Mesendoderm (in vitro differentiated cells): ENCODE measurements at regions not wholly inside any gene's neighbourhood (a gene's known extent, or its start where the extent isn't known, plus 50 kb on each side); places are given as distances from the start of the nearest gene placed in this dataset.
"Not testable (repeated sequence)": the region's sequence is repeated elsewhere in the genome, so short reads cannot be mapped to it uniquely, and the experiment has no call there.

ENCODE experiments used
- DNase-seq: peaks from one replicate; pipeline ENCODE4 v3.0.0; 2013
- H2AK5ac ChIP-seq: 2 replicates; pipeline ENCODE4 v1.6.1; 2013; ENCODE audit warnings: low read length, inconsistent platforms
- H2BK120ac ChIP-seq: 2 replicates; pipeline ENCODE4 v1.6.1; 2013; ENCODE audit warnings: low read depth, mild to moderate bottlenecking, low read length, moderate library complexity, mixed read lengths
- H2BK15ac ChIP-seq: replicated peaks from 2 replicates; pipeline ENCODE4 v1.6.1; 2013; ENCODE audit warnings: low read depth, mild to moderate bottlenecking, moderate library complexity
- H2BK5ac ChIP-seq: 2 replicates; pipeline ENCODE4 v1.6.1; 2013; ENCODE audit warnings: low read length, inconsistent platforms
- H3K18ac ChIP-seq: 2 replicates; pipeline ENCODE4 v1.6.1; 2013; ENCODE audit warnings: mild to moderate bottlenecking, low read length, mixed read lengths
- H3K23ac ChIP-seq: one replicate; pipeline ENCODE4 v1.6.1; 2013; ENCODE audit warnings: low read length
- H3K27ac ChIP-seq: 2 replicates; pipeline ENCODE4 v1.5.1; 2013; ENCODE audit warnings: low read depth, mild to moderate bottlenecking, inconsistent platforms, low read length, moderate library complexity
- H3K27me3 ChIP-seq: 2 replicates; pipeline ENCODE4 v1.6.1; 2013; ENCODE audit warnings: low read length, control low read depth, mild to moderate bottlenecking, inconsistent platforms; ENCODE audit not compliant: insufficient read depth, poor library complexity
- H3K36me3 ChIP-seq: 2 replicates; pipeline ENCODE4 v1.6.1; 2013; ENCODE audit warnings: low read length, inconsistent platforms; ENCODE audit not compliant: control insufficient read depth, insufficient read depth
- H3K4ac ChIP-seq: one replicate; pipeline ENCODE4 v1.6.1; 2013; ENCODE audit warnings: low read depth, mild to moderate bottlenecking, low read length, moderate library complexity
- H3K4me1 ChIP-seq: 2 replicates; pipeline ENCODE4 v1.6.1; 2013; ENCODE audit warnings: low read depth, low read length, inconsistent platforms; ENCODE audit not compliant: control insufficient read depth
- H3K4me2 ChIP-seq: 2 replicates; pipeline ENCODE4 v1.6.1; 2013; ENCODE audit warnings: low read length
- H3K4me3 ChIP-seq: 2 replicates; pipeline ENCODE4 v1.5.1; 2013; ENCODE audit warnings: mild to moderate bottlenecking, low read length
- H3K56ac ChIP-seq: one replicate; pipeline ENCODE4 v1.6.1; 2013; ENCODE audit warnings: low read length
- H3K79me1 ChIP-seq: 2 replicates; pipeline ENCODE4 v1.6.1; 2013; ENCODE audit warnings: low read length, inconsistent platforms
- H3K79me2 ChIP-seq: 2 replicates; pipeline ENCODE4 v1.6.1; 2013; ENCODE audit warnings: mild to moderate bottlenecking, low read length; ENCODE audit not compliant: control insufficient read depth, insufficient read depth
- H3K9ac ChIP-seq: 2 replicates; pipeline ENCODE4 v1.6.1; 2013; ENCODE audit warnings: low read length, inconsistent platforms
- H4K5ac ChIP-seq: one replicate; pipeline ENCODE4 v1.6.1; 2013; ENCODE audit warnings: low read length
- H4K8ac ChIP-seq: one replicate; pipeline ENCODE4 v1.6.1; 2013; ENCODE audit warnings: low read depth, mild to moderate bottlenecking, control low read depth, low read length, moderate library complexity
- WGBS: extraction: QIAGEN DNeasy Blood & Tissue Kit; methylation state at CpG from one replicate; pipeline ENCODE4 v1.1.7; 2013; ENCODE audit warnings: low lambda C conversion rate, missing lambda C conversion rate; ENCODE audit not compliant: insufficient coverage; ENCODE audit errors: extremely low coverage; 5-methylcytosine and 5-hydroxymethylcytosine counted together

GRCh38 chr15:84391191-84391590, 155.6 kb downstream of the GOLGA6L4 start:
- Histone ChIP-seq H4K5ac (no peak overlapping the region), H2BK15ac (no peak overlapping the region), H3K27me3 (no peaks in the 10 kb centered on the region), H2BK120ac (no peak overlapping the region), H3K23ac (no peak overlapping the region), H3K4me1 (no peaks in the 10 kb centered on the region), H3K36me3 (no peaks in the 10 kb centered on the region), H2AK5ac (no peak overlapping the region), H2BK5ac (no peak overlapping the region), H3K9ac (no peak overlapping the region), H4K8ac (no peak overlapping the region), H3K79me1 (no peaks in the 10 kb centered on the region), H3K79me2 (no peaks in the 10 kb centered on the region), H3K18ac (no peak overlapping the region), H3K27ac (no peak overlapping the region), H3K4ac (no peak overlapping the region), H3K56ac (no peak overlapping the region), H3K4me2 (no peak overlapping the region), H3K4me3 (no peak overlapping the region)
- no peak for DNase-seq
- no CpG with 5 or more reads among the region's 3 CpGs for WGBS

DNA sequence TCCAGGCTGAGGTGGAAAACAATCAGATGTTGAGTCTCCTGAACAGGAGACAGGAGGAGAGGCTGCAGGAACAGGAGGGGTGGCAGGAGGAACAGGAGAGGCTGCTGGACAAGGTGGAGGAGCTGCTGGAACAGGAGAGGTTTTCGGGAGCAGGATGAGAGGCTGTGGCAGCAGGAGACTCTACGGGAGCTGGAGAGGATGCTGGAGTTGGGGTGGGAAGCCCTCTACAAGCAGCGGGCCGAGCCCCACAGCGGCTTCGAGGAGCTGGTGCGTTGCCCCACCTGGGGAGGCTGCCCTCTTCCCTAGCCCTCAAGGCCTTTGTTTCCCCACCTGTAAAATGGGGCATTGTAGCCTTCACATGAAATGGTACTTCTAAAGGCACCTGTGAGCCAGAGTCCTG, 156.4 kb downstream of the GOLGA6L4 start:
- H3K79me1 ChIP-seq, H2BK120ac ChIP-seq, H3K18ac ChIP-seq, H3K9ac ChIP-seq, H2BK15ac ChIP-seq, H4K5ac ChIP-seq, H3K27me3 ChIP-seq, H3K27ac ChIP-seq, H2AK5ac ChIP-seq, H3K79me2 ChIP-seq, H3K56ac ChIP-seq, H3K23ac ChIP-seq, DNase-seq, H3K36me3 ChIP-seq, H3K4ac ChIP-seq, H2BK5ac ChIP-seq, H3K4me1 ChIP-seq, H3K4me3 ChIP-seq, H3K4me2 ChIP-seq, H4K8ac ChIP-seq: not testable (repeated sequence)
- WGBS: no CpG with 5 or more reads among the region's 7 CpGs

DNA sequence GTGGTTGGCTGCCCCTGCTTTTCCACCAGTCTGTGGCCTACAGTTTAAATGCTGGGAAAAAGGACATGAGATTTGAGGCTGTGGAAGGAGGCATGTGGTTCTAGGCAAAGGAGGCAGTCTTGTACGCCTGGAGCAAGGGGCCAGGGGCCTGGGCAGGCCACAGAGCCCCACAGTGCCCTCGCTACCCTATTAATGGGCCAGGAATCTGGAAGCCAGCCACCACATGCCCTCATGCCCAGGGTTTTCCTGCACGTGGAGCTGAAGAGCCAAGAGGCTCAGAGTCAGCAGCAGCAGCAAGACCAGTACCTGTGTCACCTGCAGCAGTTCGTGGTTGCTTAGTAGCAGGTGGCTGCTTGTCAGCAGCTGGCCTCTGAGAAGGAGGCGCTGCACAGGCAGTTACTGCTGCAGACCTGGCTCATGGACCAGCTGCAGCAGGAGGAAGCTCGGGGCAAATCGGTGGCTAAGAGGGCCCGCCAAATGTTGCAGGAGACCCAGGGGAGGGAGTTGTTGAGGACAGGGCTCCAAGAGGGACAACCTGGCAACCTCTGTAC, 157.9 kb downstream of the GOLGA6L4 start:
- H3K56ac ChIP-seq, H2BK5ac ChIP-seq, H4K5ac ChIP-seq, H4K8ac ChIP-seq, H2BK15ac ChIP-seq, H3K4me3 ChIP-seq, H3K18ac ChIP-seq, H3K23ac ChIP-seq, DNase-seq, H3K4me1 ChIP-seq, H3K27me3 ChIP-seq, H3K27ac ChIP-seq, H3K4ac ChIP-seq, H3K79me2 ChIP-seq, H2AK5ac ChIP-seq, H3K36me3 ChIP-seq, H2BK120ac ChIP-seq, H3K4me2 ChIP-seq, H3K79me1 ChIP-seq, H3K9ac ChIP-seq: not testable (repeated sequence)
- no CpG with 5 or more reads among the region's 8 CpGs for WGBS

GRCh38 chr15:84393966-84394365, 158.4 kb downstream of the GOLGA6L4 start:
- H2BK120ac ChIP-seq, DNase-seq, H3K36me3 ChIP-seq, H2BK15ac ChIP-seq, H3K4me3 ChIP-seq, H3K4ac ChIP-seq, H3K9ac ChIP-seq, H3K23ac ChIP-seq, H3K27me3 ChIP-seq, H2AK5ac ChIP-seq, H3K56ac ChIP-seq, H3K79me2 ChIP-seq, H2BK5ac ChIP-seq, H3K4me1 ChIP-seq, H3K27ac ChIP-seq, H4K5ac ChIP-seq, H3K4me2 ChIP-seq, H3K18ac ChIP-seq, H3K79me1 ChIP-seq, H4K8ac ChIP-seq: not testable (repeated sequence)
- no CpG with 5 or more reads among the region's 5 CpGs for WGBS

- H3K18ac ChIP-seq, H3K23ac ChIP-seq, H3K79me2 ChIP-seq, H4K8ac ChIP-seq, H3K79me1 ChIP-seq, H3K9ac ChIP-seq, H3K4me1 ChIP-seq, H2BK120ac ChIP-seq, H2BK15ac ChIP-seq, H2AK5ac ChIP-seq, H3K4me3 ChIP-seq, H4K5ac ChIP-seq, H3K27me3 ChIP-seq, H3K36me3 ChIP-seq, H3K4ac ChIP-seq, H3K27ac ChIP-seq, H3K56ac ChIP-seq, H2BK5ac ChIP-seq, DNase-seq, H3K4me2 ChIP-seq: not testable (repeated sequence)
- no CpG with 5 or more reads among the region's 11 CpGs for WGBS
Observed at GRCh38 chr15:84395384-84395783, 159.8 kb downstream of the GOLGA6L4 start.

GRCh38 chr15:84395881-84396280, 160.3 kb downstream of the GOLGA6L4 start:
- not testable (repeated sequence) for DNase-seq, H3K79me2 ChIP-seq, H3K4me1 ChIP-seq, H4K5ac ChIP-seq, H2BK5ac ChIP-seq, H3K18ac ChIP-seq, H4K8ac ChIP-seq, H2BK15ac ChIP-seq, H2AK5ac ChIP-seq, H3K79me1 ChIP-seq, H3K27ac ChIP-seq, H2BK120ac ChIP-seq, H3K56ac ChIP-seq, H3K4ac ChIP-seq, H3K4me3 ChIP-seq, H3K36me3 ChIP-seq, H3K27me3 ChIP-seq, H3K9ac ChIP-seq, H3K4me2 ChIP-seq, H3K23ac ChIP-seq
- WGBS: no CpG with 5 or more reads among the region's 6 CpGs
